Prostate gland (tissue), 2 donors: ENCODE measurements at regions not wholly inside any gene's neighbourhood (a gene's known extent, or its start where the extent isn't known, plus 50 kb on each side); places are given as distances from the start of the nearest gene placed in this dataset.

Source experiments
- CTCF ChIP-seq, 4 experiments: fragments of 200-600 bp in 2 of 4; fragments of 450-650 bp in 2 of 4; sonication (generic) in 2 of 4; IDR thresholded peaks; 1 replicate in 3 of 4; 2 replicates in 1 of 4; pipeline ENCODE4 v1.5.1; 2016 to 2019; ENCODE audit warnings: antibody characterized with exemption in 4 of 4, mild to moderate bottlenecking in 2 of 4, moderate library complexity in 2 of 4
- POLR2A ChIP-seq: fragments of 450-650 bp; IDR thresholded peaks from one replicate; pipeline ENCODE4 v1.6.1; 2016; ENCODE audit warnings: antibody characterized with exemption, mild to moderate bottlenecking
- POLR2AphosphoS5 ChIP-seq: sonication (generic); formaldehyde crosslinking; IDR thresholded peaks from one replicate; pipeline ENCODE4 v1.6.1; 2017; ENCODE audit warnings: antibody characterized with exemption

DNA sequence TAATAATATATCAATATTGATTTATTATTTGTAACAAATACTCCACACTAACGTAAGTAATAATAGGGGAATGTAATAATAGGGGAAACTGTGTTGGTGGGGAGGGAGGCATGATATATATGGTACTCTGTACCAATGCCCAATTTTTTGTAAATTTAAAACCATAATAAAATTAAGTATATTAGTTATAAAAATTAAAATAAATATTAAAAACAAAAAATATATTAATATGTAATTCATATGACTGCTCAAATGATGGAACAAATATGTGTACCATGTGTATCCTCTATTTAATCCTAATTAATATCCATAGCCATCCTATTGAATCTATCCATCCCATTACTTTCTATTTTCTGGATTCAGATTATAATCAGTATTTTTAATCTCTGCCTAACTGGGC, 578.0 kb downstream of the KCNA4 start:
- TF ChIP-seq POLR2A (no peak), POLR2AphosphoS5 (no peak), CTCF (IDR thresholded peaks at IDR 0.05) (no peak)
